ENCODE measurements at regions not wholly inside any gene's neighbourhood (a gene's known extent, or its start where the extent isn't known, plus 50 kb on each side); places are given as distances from the start of the nearest gene placed in this dataset.

GRCh38 chr6:100944644-100945043 lies 63.5 kb upstream of the ASCC3 start:
- no peak for FAIRE-seq

GRCh38 chr6:100946021-100946540 lies 65.0 kb upstream of the ASCC3 start:
- no peak for FAIRE-seq

- no peak for FAIRE-seq
Measured at GRCh38 chr6:100946711-100947110, 65.6 kb upstream of the ASCC3 start.

GRCh38 chr6:100948381-100949133 lies 67.4 kb upstream of the ASCC3 start:
- FAIRE-seq: no peak

- no peak for FAIRE-seq
Measured at GRCh38 chr6:100952006-100952405, 70.9 kb upstream of the ASCC3 start.

- FAIRE-seq: no peak
Measured at GRCh38 chr6:100959280-100959679, 78.2 kb upstream of the ASCC3 start.

- FAIRE-seq: no peak
Measured at GRCh38 chr6:100962466-100962865, 81.3 kb upstream of the ASCC3 start.

GRCh38 chr6:100965067-100965466 lies 83.9 kb upstream of the ASCC3 start:
- FAIRE-seq: no peak

GRCh38 chr6:100968949-100969348 lies 87.8 kb upstream of the ASCC3 start:
- FAIRE-seq: no peak

- FAIRE-seq: no peak
Measured at GRCh38 chr6:100979267-100979666, 98.1 kb upstream of the ASCC3 start.

- FAIRE-seq: no peak
Measured at GRCh38 chr6:100980949-100981348, 99.8 kb upstream of the ASCC3 start.

- FAIRE-seq: no peak
Measured at GRCh38 chr6:100986921-100987320, 105.8 kb upstream of the ASCC3 start.

- FAIRE-seq: no peak
Measured at GRCh38 chr6:100987556-100987955, 106.4 kb upstream of the ASCC3 start.

GRCh38 chr6:100988391-100988984 lies 107.4 kb upstream of the ASCC3 start:
- no peak for FAIRE-seq

- FAIRE-seq: no peak
Measured at GRCh38 chr6:100990070-100990469, 108.9 kb upstream of the ASCC3 start.

- FAIRE-seq: no peak
Measured at GRCh38 chr6:100996409-100996808, 115.3 kb upstream of the ASCC3 start.

- no peak for FAIRE-seq
Measured at GRCh38 chr6:100998111-100998510, 117.0 kb upstream of the ASCC3 start.

GRCh38 chr6:100999034-100999597 lies 118.0 kb upstream of the ASCC3 start:
- no peak for FAIRE-seq

- FAIRE-seq: no peak
Measured at GRCh38 chr6:101000341-101000740, 119.2 kb upstream of the ASCC3 start.

- FAIRE-seq: no peak
Measured at GRCh38 chr6:101001012-101001411, 119.9 kb upstream of the ASCC3 start.

- no peak for FAIRE-seq
Measured at GRCh38 chr6:101001607-101002006, 120.5 kb upstream of the ASCC3 start.

GRCh38 chr6:101003075-101003474 lies 121.9 kb upstream of the ASCC3 start:
- FAIRE-seq: no peak

GRCh38 chr6:101011186-101011585 lies 130.1 kb upstream of the ASCC3 start:
- FAIRE-seq: no peak

- FAIRE-seq: no peak
Measured at GRCh38 chr6:101013612-101014195, 132.6 kb upstream of the ASCC3 start.
